H9 (cell line): ENCODE measurements at regions not wholly inside any gene's neighbourhood (a gene's known extent, or its start where the extent isn't known, plus 50 kb on each side); places are given as distances from the start of the nearest gene placed in this dataset.

Source experiments
- DNase-seq: peaks from one replicate; pipeline ENCODE4 v3.0.0-alpha.2; 2017
- H2AFZ ChIP-seq: one replicate; pipeline ENCODE4 v1.6.1; 2013; ENCODE audit warnings: mild to moderate bottlenecking, low read length, control low read depth, moderate library complexity
- H2AK5ac ChIP-seq: 2 replicates; pipeline ENCODE4 v1.6.1; 2013; ENCODE audit warnings: low read length, control low read depth, mixed read lengths; ENCODE audit not compliant: insufficient read length
- H2BK120ac ChIP-seq: one replicate; pipeline ENCODE4 v1.6.1; 2013; ENCODE audit warnings: low read depth, mild to moderate bottlenecking, low read length, control low read depth, inconsistent platforms; ENCODE audit not compliant: poor library complexity, severe bottlenecking
- H2BK12ac ChIP-seq: 2 replicates; pipeline ENCODE4 v1.6.1; 2013; ENCODE audit warnings: low read length, control low read depth, mixed read lengths, low read depth; ENCODE audit not compliant: insufficient read length
- H2BK15ac ChIP-seq: 2 replicates; pipeline ENCODE4 v1.6.1; 2013; ENCODE audit warnings: low read depth, low read length, control low read depth
- H2BK20ac ChIP-seq: one replicate; pipeline ENCODE4 v1.6.1; 2013; ENCODE audit warnings: low read depth, mild to moderate bottlenecking, low read length, control low read depth, inconsistent platforms; ENCODE audit not compliant: poor library complexity, severe bottlenecking
- H2BK5ac ChIP-seq: 2 replicates; pipeline ENCODE4 v1.6.1; 2013; ENCODE audit warnings: low read length, control low read depth, mixed read lengths; ENCODE audit not compliant: insufficient read length
- H3K14ac ChIP-seq: 2 replicates; pipeline ENCODE4 v1.6.1; 2013; ENCODE audit warnings: low read length, control low read depth; ENCODE audit not compliant: insufficient read depth
- H3K18ac ChIP-seq: 2 replicates; pipeline ENCODE4 v1.6.1; 2013; ENCODE audit warnings: low read depth, mild to moderate bottlenecking, mixed read lengths, low read length, control low read depth; ENCODE audit not compliant: insufficient read length
- H3K23ac ChIP-seq: 2 replicates; pipeline ENCODE4 v1.6.1; 2013; ENCODE audit warnings: low read length, control low read depth, mixed read lengths, low read depth; ENCODE audit not compliant: insufficient read length
- H3K23me2 ChIP-seq: 2 replicates; pipeline ENCODE4 v1.6.1; 2013; ENCODE audit warnings: low read depth, mild to moderate bottlenecking, mixed read lengths, low read length, control low read depth; ENCODE audit not compliant: insufficient read length, poor library complexity, severe bottlenecking
- H3K27ac ChIP-seq: 2 replicates; pipeline ENCODE4 v1.5.1; 2013; ENCODE audit warnings: low read length, control low read depth, mixed read lengths, low read depth; ENCODE audit not compliant: insufficient read length
- H3K27me3 ChIP-seq: 2 replicates; pipeline ENCODE4 v1.6.1; 2013; ENCODE audit warnings: low read length, control low read depth, inconsistent platforms; ENCODE audit not compliant: insufficient read depth
- H3K4ac ChIP-seq: 2 replicates; pipeline ENCODE4 v1.6.1; 2013; ENCODE audit warnings: low read depth, mild to moderate bottlenecking, control low read depth, inconsistent platforms, low read length, moderate library complexity
- H3K4me1 ChIP-seq: 2 replicates; pipeline ENCODE4 v1.6.1; 2013; ENCODE audit warnings: low read length, control low read depth, inconsistent platforms; ENCODE audit not compliant: insufficient read depth
- H3K4me2 ChIP-seq: 2 replicates; pipeline ENCODE4 v1.6.1; 2013; ENCODE audit warnings: low read length, control low read depth, mixed read lengths; ENCODE audit not compliant: insufficient read length, insufficient read depth
- H3K56ac ChIP-seq: 2 replicates; pipeline ENCODE4 v1.6.1; 2013; ENCODE audit warnings: low read depth, mild to moderate bottlenecking, mixed read lengths, low read length, control low read depth; ENCODE audit not compliant: insufficient read length
- H3K79me1 ChIP-seq: 2 replicates; pipeline ENCODE4 v1.6.1; 2013; ENCODE audit warnings: low read depth, mild to moderate bottlenecking, moderate library complexity, low read length, control low read depth, inconsistent platforms; ENCODE audit not compliant: insufficient read depth, poor library complexity, severe bottlenecking
- H3K79me2 ChIP-seq: 2 replicates; pipeline ENCODE4 v1.6.1; 2013; ENCODE audit warnings: low read length, control low read depth, inconsistent platforms; ENCODE audit not compliant: insufficient read depth
- H3K9ac ChIP-seq: 2 replicates; pipeline ENCODE4 v1.6.1; 2013; ENCODE audit warnings: low read length, control low read depth, mixed read lengths; ENCODE audit not compliant: insufficient read length; ENCODE audit errors: extremely low read depth
- H3K9me3 ChIP-seq: one replicate; pipeline ENCODE4 v1.6.1; 2013; ENCODE audit warnings: low read depth, low read length, inconsistent platforms; ENCODE audit not compliant: control insufficient read depth
- H3T11ph ChIP-seq: one replicate; pipeline ENCODE4 v1.6.1; 2013; ENCODE audit warnings: mild to moderate bottlenecking, low read length, control low read depth, inconsistent platforms
- H4K20me1 ChIP-seq: one replicate; pipeline ENCODE4 v1.6.1; 2013; ENCODE audit not compliant: control insufficient read depth, insufficient read length, insufficient read depth
- H4K5ac ChIP-seq: 2 replicates; pipeline ENCODE4 v1.6.1; 2013; ENCODE audit warnings: low read depth, mild to moderate bottlenecking, mixed read lengths, low read length, control low read depth; ENCODE audit not compliant: insufficient read length
- H4K8ac ChIP-seq: replicated peaks from 2 replicates; pipeline ENCODE4 v1.6.1; 2013; ENCODE audit warnings: low read length, control low read depth, mixed read lengths, low read depth; ENCODE audit not compliant: insufficient read length
- H4K91ac ChIP-seq: 2 replicates; pipeline ENCODE4 v1.6.1; 2013; ENCODE audit warnings: low read depth, mild to moderate bottlenecking, moderate library complexity, mixed read lengths, low read length, control low read depth; ENCODE audit not compliant: insufficient read length
- H3K27ac Mint-ChIP-seq, 3 experiments: 2 replicates in 2 of 3; 3 replicates in 1 of 3; pipeline ENCODE4 v1.8.0; 2020 to 2021; ENCODE audit warnings: mixed read lengths in 3 of 3, mild to moderate bottlenecking in 1 of 3, moderate library complexity in 1 of 3
- H3K27me3 Mint-ChIP-seq: 2 replicates; pipeline ENCODE4 v1.8.0; 2021; ENCODE audit warnings: low read depth, mild to moderate bottlenecking, moderate library complexity, mixed read lengths
- H3K36me3 Mint-ChIP-seq, 3 experiments: 2 replicates in 2 of 3; 3 replicates in 1 of 3; pipeline ENCODE4 v1.8.0; 2020 to 2021; ENCODE audit warnings: low read depth in 3 of 3, mixed read lengths in 3 of 3; ENCODE audit not compliant: insufficient read depth in 1 of 3
- H3K4me1 Mint-ChIP-seq, 2 experiments: 2 replicates each; pipeline ENCODE4 v1.8.0; 2020; ENCODE audit warnings: mixed read lengths in 2 of 2
- H3K4me3 Mint-ChIP-seq, 2 experiments: 2 replicates in 1 of 2; 3 replicates in 1 of 2; pipeline ENCODE4 v1.8.0; 2020 to 2021; ENCODE audit warnings: mild to moderate bottlenecking in 2 of 2, mixed read lengths in 2 of 2, moderate library complexity in 1 of 2
- H3K9me3 Mint-ChIP-seq, 2 experiments: 2 replicates in 1 of 2; 3 replicates in 1 of 2; pipeline ENCODE4 v1.8.0; 2020; ENCODE audit warnings: mild to moderate bottlenecking in 2 of 2, mixed read lengths in 2 of 2, moderate library complexity in 1 of 2
- WGBS: extraction: QIAGEN DNeasy Blood & Tissue Kit; methylation state at CpG from one replicate; pipeline ENCODE4 v1.1.7; 2013; ENCODE audit warnings: missing lambda C conversion rate, low lambda C conversion rate, mixed read lengths; ENCODE audit not compliant: insufficient read length; ENCODE audit errors: extremely low coverage; 5-methylcytosine and 5-hydroxymethylcytosine counted together
- TF ChIP-seq, protein P1 (sequence below): fragments of 200-600 bp; sonication (generic); conservative IDR thresholded peaks from 3 replicates; pipeline ENCODE4 v1.8.0; 2021; ENCODE audit warnings: antibody characterized with exemption, mild to moderate bottlenecking

DNA sequence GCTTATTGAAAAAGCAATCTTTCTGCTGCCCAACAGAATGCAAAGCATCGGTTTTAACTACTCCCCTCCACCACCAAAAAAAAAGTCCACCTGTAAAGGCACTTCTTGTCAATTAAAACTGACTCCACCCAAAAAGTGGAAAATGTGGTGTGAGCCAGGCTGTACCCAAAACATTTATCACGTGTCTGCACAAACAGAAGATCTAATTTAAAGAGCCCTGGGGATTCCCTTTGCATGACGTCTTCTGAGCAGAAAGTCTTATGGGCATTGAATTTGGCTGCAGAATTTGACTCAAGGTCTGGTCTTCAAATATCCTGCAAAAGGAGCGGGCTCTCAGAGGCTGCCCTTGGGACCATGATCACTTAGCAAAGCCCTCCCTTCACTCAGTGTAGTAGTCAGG, 358.3 kb upstream of the KLHL29 start:
- H4K20me1 ChIP-seq, result no peaks in the 10 kb centered on the region
- peaks cover 14% of the 10 kb centered on the region in 2 experiments for H3K4me1 Mint-ChIP-seq
- no peak overlapping the region for H3K14ac ChIP-seq
- no peaks in the 10 kb centered on the region for H3K79me2 ChIP-seq
- no peak overlapping the region for H2AK5ac ChIP-seq
- H3K56ac ChIP-seq, result no peak overlapping the region
- H3K4me3 Mint-ChIP-seq, result no peak overlapping the region
- H2BK20ac ChIP-seq, result no peak overlapping the region
- H3K18ac ChIP-seq, result no peak overlapping the region
- H3K4me2 ChIP-seq, result no peak overlapping the region
- H2BK12ac ChIP-seq, result no peak overlapping the region
- H4K5ac ChIP-seq, result no peak overlapping the region
- no CpG with 5 or more reads among the region's 4 CpGs for WGBS
- DNase-seq, result no peak
- no peak overlapping the region for H3K4ac ChIP-seq
- H3T11ph ChIP-seq, result no peak overlapping the region
- TF ChIP-seq, protein P1, sequence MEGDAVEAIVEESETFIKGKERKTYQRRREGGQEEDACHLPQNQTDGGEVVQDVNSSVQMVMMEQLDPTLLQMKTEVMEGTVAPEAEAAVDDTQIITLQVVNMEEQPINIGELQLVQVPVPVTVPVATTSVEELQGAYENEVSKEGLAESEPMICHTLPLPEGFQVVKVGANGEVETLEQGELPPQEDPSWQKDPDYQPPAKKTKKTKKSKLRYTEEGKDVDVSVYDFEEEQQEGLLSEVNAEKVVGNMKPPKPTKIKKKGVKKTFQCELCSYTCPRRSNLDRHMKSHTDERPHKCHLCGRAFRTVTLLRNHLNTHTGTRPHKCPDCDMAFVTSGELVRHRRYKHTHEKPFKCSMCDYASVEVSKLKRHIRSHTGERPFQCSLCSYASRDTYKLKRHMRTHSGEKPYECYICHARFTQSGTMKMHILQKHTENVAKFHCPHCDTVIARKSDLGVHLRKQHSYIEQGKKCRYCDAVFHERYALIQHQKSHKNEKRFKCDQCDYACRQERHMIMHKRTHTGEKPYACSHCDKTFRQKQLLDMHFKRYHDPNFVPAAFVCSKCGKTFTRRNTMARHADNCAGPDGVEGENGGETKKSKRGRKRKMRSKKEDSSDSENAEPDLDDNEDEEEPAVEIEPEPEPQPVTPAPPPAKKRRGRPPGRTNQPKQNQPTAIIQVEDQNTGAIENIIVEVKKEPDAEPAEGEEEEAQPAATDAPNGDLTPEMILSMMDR, result no peak
- no peak overlapping the region for H2BK5ac ChIP-seq
- H2BK15ac ChIP-seq, result no peak overlapping the region
- no peak overlapping the region for H2AFZ ChIP-seq
- H3K23ac ChIP-seq, result no peak overlapping the region
- no peak overlapping the region for H4K8ac ChIP-seq
- no peak overlapping the region for H4K91ac ChIP-seq
- no peak overlapping the region for H3K27ac ChIP-seq
- peaks cover 0 to 2% of the 10 kb centered on the region in 2 experiments; a peak in 1 of 5 replicates for H3K9me3 Mint-ChIP-seq
- H3K79me1 ChIP-seq, result no peaks in the 10 kb centered on the region
- no peak overlapping the region for H2BK120ac ChIP-seq
- H3K27ac Mint-ChIP-seq, result no peak overlapping the region
- H3K4me1 ChIP-seq, result no peaks in the 10 kb centered on the region; the same call in 1 of the 2 replicates
- H3K27me3 Mint-ChIP-seq, result peaks cover 3% of the 10 kb centered on the region; the same call in 1 of the 2 replicates
- no peaks in the 10 kb centered on the region for H3K23me2 ChIP-seq
- no peaks in the 10 kb centered on the region for H3K27me3 ChIP-seq
- no peaks in the 10 kb centered on the region for H3K9me3 ChIP-seq
- H3K9ac ChIP-seq, result no peak overlapping the region
- peaks cover 0 to 2% (median 0%) of the 10 kb centered on the region in 3 experiments; a peak in 1 of 7 replicates for H3K36me3 Mint-ChIP-seq
